H9 (cell line): ENCODE measurements at regions not wholly inside any gene's neighbourhood (a gene's known extent, or its start where the extent isn't known, plus 50 kb on each side); places are given as distances from the start of the nearest gene placed in this dataset.

Experiments
- DNase-seq: peaks from one replicate; pipeline ENCODE4 v3.0.0-alpha.2; 2017
- H2AFZ ChIP-seq: one replicate; pipeline ENCODE4 v1.6.1; 2013; ENCODE audit warnings: mild to moderate bottlenecking, low read length, control low read depth, moderate library complexity
- H2AK5ac ChIP-seq: 2 replicates; pipeline ENCODE4 v1.6.1; 2013; ENCODE audit warnings: low read length, control low read depth, mixed read lengths; ENCODE audit not compliant: insufficient read length
- H2BK120ac ChIP-seq: one replicate; pipeline ENCODE4 v1.6.1; 2013; ENCODE audit warnings: low read depth, mild to moderate bottlenecking, low read length, control low read depth, inconsistent platforms; ENCODE audit not compliant: poor library complexity, severe bottlenecking
- H2BK12ac ChIP-seq: 2 replicates; pipeline ENCODE4 v1.6.1; 2013; ENCODE audit warnings: low read length, control low read depth, mixed read lengths, low read depth; ENCODE audit not compliant: insufficient read length
- H2BK15ac ChIP-seq: 2 replicates; pipeline ENCODE4 v1.6.1; 2013; ENCODE audit warnings: low read depth, low read length, control low read depth
- H2BK20ac ChIP-seq: one replicate; pipeline ENCODE4 v1.6.1; 2013; ENCODE audit warnings: low read depth, mild to moderate bottlenecking, low read length, control low read depth, inconsistent platforms; ENCODE audit not compliant: poor library complexity, severe bottlenecking
- H2BK5ac ChIP-seq: 2 replicates; pipeline ENCODE4 v1.6.1; 2013; ENCODE audit warnings: low read length, control low read depth, mixed read lengths; ENCODE audit not compliant: insufficient read length
- H3K14ac ChIP-seq: 2 replicates; pipeline ENCODE4 v1.6.1; 2013; ENCODE audit warnings: low read length, control low read depth; ENCODE audit not compliant: insufficient read depth
- H3K18ac ChIP-seq: 2 replicates; pipeline ENCODE4 v1.6.1; 2013; ENCODE audit warnings: low read depth, mild to moderate bottlenecking, mixed read lengths, low read length, control low read depth; ENCODE audit not compliant: insufficient read length
- H3K23ac ChIP-seq: 2 replicates; pipeline ENCODE4 v1.6.1; 2013; ENCODE audit warnings: low read length, control low read depth, mixed read lengths, low read depth; ENCODE audit not compliant: insufficient read length
- H3K23me2 ChIP-seq: 2 replicates; pipeline ENCODE4 v1.6.1; 2013; ENCODE audit warnings: low read depth, mild to moderate bottlenecking, mixed read lengths, low read length, control low read depth; ENCODE audit not compliant: insufficient read length, poor library complexity, severe bottlenecking
- H3K27ac ChIP-seq: 2 replicates; pipeline ENCODE4 v1.5.1; 2013; ENCODE audit warnings: low read length, control low read depth, mixed read lengths, low read depth; ENCODE audit not compliant: insufficient read length
- H3K27me3 ChIP-seq: 2 replicates; pipeline ENCODE4 v1.6.1; 2013; ENCODE audit warnings: low read length, control low read depth, inconsistent platforms; ENCODE audit not compliant: insufficient read depth
- H3K4ac ChIP-seq: 2 replicates; pipeline ENCODE4 v1.6.1; 2013; ENCODE audit warnings: low read depth, mild to moderate bottlenecking, control low read depth, inconsistent platforms, low read length, moderate library complexity
- H3K4me1 ChIP-seq: 2 replicates; pipeline ENCODE4 v1.6.1; 2013; ENCODE audit warnings: low read length, control low read depth, inconsistent platforms; ENCODE audit not compliant: insufficient read depth
- H3K4me2 ChIP-seq: 2 replicates; pipeline ENCODE4 v1.6.1; 2013; ENCODE audit warnings: low read length, control low read depth, mixed read lengths; ENCODE audit not compliant: insufficient read length, insufficient read depth
- H3K56ac ChIP-seq: 2 replicates; pipeline ENCODE4 v1.6.1; 2013; ENCODE audit warnings: low read depth, mild to moderate bottlenecking, mixed read lengths, low read length, control low read depth; ENCODE audit not compliant: insufficient read length
- H3K79me1 ChIP-seq: 2 replicates; pipeline ENCODE4 v1.6.1; 2013; ENCODE audit warnings: low read depth, mild to moderate bottlenecking, moderate library complexity, low read length, control low read depth, inconsistent platforms; ENCODE audit not compliant: insufficient read depth, poor library complexity, severe bottlenecking
- H3K79me2 ChIP-seq: 2 replicates; pipeline ENCODE4 v1.6.1; 2013; ENCODE audit warnings: low read length, control low read depth, inconsistent platforms; ENCODE audit not compliant: insufficient read depth
- H3K9ac ChIP-seq: 2 replicates; pipeline ENCODE4 v1.6.1; 2013; ENCODE audit warnings: low read length, control low read depth, mixed read lengths; ENCODE audit not compliant: insufficient read length; ENCODE audit errors: extremely low read depth
- H3K9me3 ChIP-seq: one replicate; pipeline ENCODE4 v1.6.1; 2013; ENCODE audit warnings: low read depth, low read length, inconsistent platforms; ENCODE audit not compliant: control insufficient read depth
- H3T11ph ChIP-seq: one replicate; pipeline ENCODE4 v1.6.1; 2013; ENCODE audit warnings: mild to moderate bottlenecking, low read length, control low read depth, inconsistent platforms
- H4K20me1 ChIP-seq: one replicate; pipeline ENCODE4 v1.6.1; 2013; ENCODE audit not compliant: control insufficient read depth, insufficient read length, insufficient read depth
- H4K5ac ChIP-seq: 2 replicates; pipeline ENCODE4 v1.6.1; 2013; ENCODE audit warnings: low read depth, mild to moderate bottlenecking, mixed read lengths, low read length, control low read depth; ENCODE audit not compliant: insufficient read length
- H4K8ac ChIP-seq: replicated peaks from 2 replicates; pipeline ENCODE4 v1.6.1; 2013; ENCODE audit warnings: low read length, control low read depth, mixed read lengths, low read depth; ENCODE audit not compliant: insufficient read length
- H4K91ac ChIP-seq: 2 replicates; pipeline ENCODE4 v1.6.1; 2013; ENCODE audit warnings: low read depth, mild to moderate bottlenecking, moderate library complexity, mixed read lengths, low read length, control low read depth; ENCODE audit not compliant: insufficient read length
- H3K27ac Mint-ChIP-seq, 3 experiments: 2 replicates in 2 of 3; 3 replicates in 1 of 3; pipeline ENCODE4 v1.8.0; 2020 to 2021; ENCODE audit warnings: mixed read lengths in 3 of 3, mild to moderate bottlenecking in 1 of 3, moderate library complexity in 1 of 3
- H3K27me3 Mint-ChIP-seq: 2 replicates; pipeline ENCODE4 v1.8.0; 2021; ENCODE audit warnings: low read depth, mild to moderate bottlenecking, moderate library complexity, mixed read lengths
- H3K36me3 Mint-ChIP-seq, 3 experiments: 2 replicates in 2 of 3; 3 replicates in 1 of 3; pipeline ENCODE4 v1.8.0; 2020 to 2021; ENCODE audit warnings: low read depth in 3 of 3, mixed read lengths in 3 of 3; ENCODE audit not compliant: insufficient read depth in 1 of 3
- H3K4me1 Mint-ChIP-seq, 2 experiments: 2 replicates each; pipeline ENCODE4 v1.8.0; 2020; ENCODE audit warnings: mixed read lengths in 2 of 2
- H3K4me3 Mint-ChIP-seq, 2 experiments: 2 replicates in 1 of 2; 3 replicates in 1 of 2; pipeline ENCODE4 v1.8.0; 2020 to 2021; ENCODE audit warnings: mild to moderate bottlenecking in 2 of 2, mixed read lengths in 2 of 2, moderate library complexity in 1 of 2
- H3K9me3 Mint-ChIP-seq, 2 experiments: 2 replicates in 1 of 2; 3 replicates in 1 of 2; pipeline ENCODE4 v1.8.0; 2020; ENCODE audit warnings: mild to moderate bottlenecking in 2 of 2, mixed read lengths in 2 of 2, moderate library complexity in 1 of 2
- CTCF ChIP-seq: fragments of 200-600 bp; sonication (generic); conservative IDR thresholded peaks from 3 replicates; pipeline ENCODE4 v1.8.0; 2021; ENCODE audit warnings: antibody characterized with exemption, mild to moderate bottlenecking
- WGBS: extraction: QIAGEN DNeasy Blood & Tissue Kit; methylation state at CpG from one replicate; pipeline ENCODE4 v1.1.7; 2013; ENCODE audit warnings: missing lambda C conversion rate, low lambda C conversion rate, mixed read lengths; ENCODE audit not compliant: insufficient read length; ENCODE audit errors: extremely low coverage; 5-methylcytosine and 5-hydroxymethylcytosine counted together

GRCh38 chr11:112806876-112807275 lies 154.3 kb upstream of the NCAM1 start:
- no peak overlapping the region for H3K56ac ChIP-seq
- no peak overlapping the region for H2BK12ac ChIP-seq
- H3K4me3 Mint-ChIP-seq, result no peak overlapping the region
- H3K27ac Mint-ChIP-seq, result no peak overlapping the region
- H3K14ac ChIP-seq, result no peak overlapping the region
- no peak for DNase-seq
- no peaks in the 10 kb centered on the region for H3K79me2 ChIP-seq
- peaks cover 4% of the 10 kb centered on the region; the same call in 1 of the 2 replicates for H3K4me1 ChIP-seq
- no peak for TF ChIP-seq CTCF
- no peaks in the 10 kb centered on the region for H3K9me3 ChIP-seq
- H3K18ac ChIP-seq, result no peak overlapping the region
- H3K79me1 ChIP-seq, result no peaks in the 10 kb centered on the region
- no peak overlapping the region for H2BK20ac ChIP-seq
- H3K27me3 Mint-ChIP-seq, result peaks cover 4% of the 10 kb centered on the region
- no peak overlapping the region for H2BK5ac ChIP-seq
- H3K36me3 Mint-ChIP-seq, result peaks cover 0 to 5% (median 4%) of the 10 kb centered on the region in 3 experiments; a peak in 3 of 7 replicates
- no peak overlapping the region for H4K5ac ChIP-seq
- H3K27me3 ChIP-seq, result no peaks in the 10 kb centered on the region
- no peak overlapping the region for H3K4me2 ChIP-seq
- no peak overlapping the region for H3T11ph ChIP-seq
- H4K20me1 ChIP-seq, result no peaks in the 10 kb centered on the region
- H2BK15ac ChIP-seq, result no peak overlapping the region
- no peak overlapping the region for H3K4ac ChIP-seq
- H3K9me3 Mint-ChIP-seq, result peaks cover 0 to 3% of the 10 kb centered on the region in 2 experiments; a peak in 3 of 5 replicates
- H2AFZ ChIP-seq, result no peak overlapping the region
- no peak overlapping the region for H3K27ac ChIP-seq
- H3K23ac ChIP-seq, result no peak overlapping the region
- no peaks in the 10 kb centered on the region for H3K23me2 ChIP-seq
- H2BK120ac ChIP-seq, result no peak overlapping the region
- H4K8ac ChIP-seq, result no peak overlapping the region
- no CpG with 5 or more reads among the region's 3 CpGs for WGBS
- H4K91ac ChIP-seq, result no peak overlapping the region
- H3K9ac ChIP-seq, result no peak overlapping the region
- H2AK5ac ChIP-seq, result no peak overlapping the region
- peaks cover 18 to 22% of the 10 kb centered on the region in 2 experiments for H3K4me1 Mint-ChIP-seq
